GM23338 (cell line): ENCODE measurements at regions not wholly inside any gene's neighbourhood (a gene's known extent, or its start where the extent isn't known, plus 50 kb on each side); places are given as distances from the start of the nearest gene placed in this dataset.
A peak's percentile ranks its signal among the peaks of the same experiment; 100 is the strongest.

ENCODE experiments used
- ATAC-seq: fragments of 200-7000 bp; cut with Tn5 transposase; 3 replicates; pipeline ENCODE4 v1.9.1; 2020
- DNase-seq: peaks from one replicate; pipeline ENCODE4 v3.0.0-alpha.2; 2015; ENCODE audit warnings: low spot score
- H2AFZ ChIP-seq: fragments of 200-600 bp; sonication (generic); 2 replicates; pipeline ENCODE4 v1.8.0; 2016; ENCODE audit warnings: antibody characterized with exemption, mild to moderate bottlenecking, moderate library complexity
- H3F3A ChIP-seq: fragments of 200-600 bp; sonication (generic); replicated peaks from 2 replicates; pipeline ENCODE4 v1.8.0; 2017; ENCODE audit warnings: antibody characterized with exemption, mixed run types, low read depth
- H3K27ac ChIP-seq: fragments of 200-600 bp; sonication (generic); 2 replicates; pipeline ENCODE4 v1.6.1; 2016; ENCODE audit warnings: low read depth
- H3K27me3 ChIP-seq: fragments of 200-600 bp; sonication (generic); 2 replicates; pipeline ENCODE4 v1.8.0; 2016; ENCODE audit warnings: mild to moderate bottlenecking, mixed run types, moderate library complexity; ENCODE audit not compliant: insufficient read depth
- H3K36me3 ChIP-seq: fragments of 200-600 bp; sonication (generic); 2 replicates; pipeline ENCODE4 v1.8.0; 2016; ENCODE audit warnings: mild to moderate bottlenecking; ENCODE audit not compliant: insufficient read depth
- H3K4me1 ChIP-seq: fragments of 200-600 bp; sonication (generic); 2 replicates; pipeline ENCODE4 v1.8.0; 2016; ENCODE audit warnings: mild to moderate bottlenecking, moderate library complexity; ENCODE audit not compliant: insufficient read depth
- H3K4me2 ChIP-seq: fragments of 200-600 bp; sonication (generic); 2 replicates; pipeline ENCODE4 v1.7.1; 2017; ENCODE audit warnings: mixed run types
- H3K4me3 ChIP-seq: fragments of 200-600 bp; sonication (generic); 2 replicates; pipeline ENCODE4 v1.6.1; 2016; ENCODE audit warnings: mixed run types
- H3K79me2 ChIP-seq: fragments of 200-600 bp; sonication (generic); replicated peaks from 2 replicates; pipeline ENCODE4 v1.8.0; 2017; ENCODE audit warnings: mild to moderate bottlenecking; ENCODE audit not compliant: insufficient read depth
- H3K9me2 ChIP-seq: fragments of 200-600 bp; sonication (generic); 2 replicates; pipeline ENCODE4 v1.8.0; 2017; ENCODE audit not compliant: insufficient read depth
- H4K20me1 ChIP-seq: fragments of 200-600 bp; sonication (generic); replicated peaks from 2 replicates; pipeline ENCODE4 v1.8.0; 2017; ENCODE audit warnings: mild to moderate bottlenecking; ENCODE audit not compliant: insufficient read depth
- H3K27ac Mint-ChIP-seq: 2 replicates; pipeline ENCODE4 v1.8.0; 2020; ENCODE audit warnings: inconsistent platforms, mild to moderate bottlenecking, moderate library complexity, mixed read lengths
- H3K27me3 Mint-ChIP-seq: 3 replicates; pipeline ENCODE4 v1.8.0; 2022; ENCODE audit warnings: low read depth, mild to moderate bottlenecking, moderate library complexity, mixed read lengths, inconsistent platforms; ENCODE audit not compliant: insufficient read depth, poor library complexity
- H3K36me3 Mint-ChIP-seq: 3 replicates; pipeline ENCODE4 v1.8.0; 2021; ENCODE audit warnings: low read depth, mild to moderate bottlenecking, inconsistent platforms, moderate library complexity, mixed read lengths
- H3K4me1 Mint-ChIP-seq: 3 replicates; pipeline ENCODE4 v1.8.0; 2020; ENCODE audit warnings: mild to moderate bottlenecking, inconsistent platforms, mixed read lengths
- H3K4me3 Mint-ChIP-seq: 3 replicates; pipeline ENCODE4 v1.8.0; 2021; ENCODE audit warnings: moderate library complexity, mild to moderate bottlenecking, inconsistent platforms, mixed read lengths
- H3K9me3 Mint-ChIP-seq: 3 replicates; pipeline ENCODE4 v1.8.0; 2020; ENCODE audit warnings: moderate library complexity, mild to moderate bottlenecking, inconsistent platforms, mixed read lengths
- CREB1 ChIP-seq: fragments of 250-450 bp; sonication (Bioruptor Pico); IDR thresholded peaks from 2 replicates; pipeline ENCODE4 v1.5.0; 2020; ENCODE audit warnings: low read depth, mild to moderate bottlenecking, moderate library complexity
- NANOG ChIP-seq: IDR thresholded peaks from 2 replicates; pipeline ENCODE4 v1.6.1; 2016; ENCODE audit warnings: antibody characterized with exemption, borderline replicate concordance
- ZNF331 ChIP-seq: fragments of 250-450 bp; sonication (Bioruptor Pico); IDR thresholded peaks from 2 replicates; pipeline ENCODE4 v1.5.0; 2020; ENCODE audit warnings: low read depth, mild to moderate bottlenecking, moderate library complexity
- TF ChIP-seq, protein P1 (sequence below): fragments of 250-450 bp; sonication (Bioruptor Pico); IDR thresholded peaks from 2 replicates; pipeline ENCODE4 v1.5.0; 2020; ENCODE audit warnings: mild to moderate bottlenecking, moderate library complexity
- TF ChIP-seq, protein P2 (sequence below), 2 experiments: fragments of 200-600 bp in 1 of 2; sonication (generic) in 1 of 2; conservative IDR thresholded peaks; 2 replicates each; pipeline versions ENCODE4 v1.5.1 to v1.6.1; 2016 to 2017; ENCODE audit warnings: antibody characterized with exemption in 2 of 2, low read depth in 2 of 2, mild to moderate bottlenecking in 2 of 2, moderate library complexity in 1 of 2

DNA sequence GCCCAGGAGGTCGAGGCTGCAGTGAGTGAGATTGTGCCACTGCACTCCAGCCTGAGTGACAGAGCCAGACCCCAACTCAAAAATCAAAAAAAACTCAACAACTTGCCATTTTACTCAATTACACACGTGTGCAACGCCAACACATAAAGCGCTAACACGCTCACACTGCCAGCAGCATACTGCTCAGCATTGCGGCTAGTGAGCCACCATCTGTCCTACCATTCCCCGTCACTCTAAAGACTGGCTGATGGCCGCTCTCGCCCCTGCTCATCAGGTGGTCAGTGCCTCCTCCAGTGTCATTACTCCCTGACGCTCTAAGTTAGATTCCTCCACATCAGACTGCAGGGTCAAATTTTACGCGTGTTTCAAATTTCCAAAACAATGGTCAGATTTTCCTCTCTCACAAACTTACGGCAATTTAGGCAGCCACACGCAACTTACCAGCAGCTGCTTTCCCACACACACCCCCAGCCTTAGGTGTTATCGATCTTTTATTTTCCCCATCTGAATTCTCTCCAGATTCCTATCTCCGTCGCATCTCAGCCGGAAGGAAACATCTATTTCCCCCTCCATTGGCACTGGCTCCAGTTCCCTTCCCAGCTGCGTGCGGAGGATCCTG lies 240.8 kb downstream of the C16orf95 start (continued):
- TF ChIP-seq, protein P1, sequence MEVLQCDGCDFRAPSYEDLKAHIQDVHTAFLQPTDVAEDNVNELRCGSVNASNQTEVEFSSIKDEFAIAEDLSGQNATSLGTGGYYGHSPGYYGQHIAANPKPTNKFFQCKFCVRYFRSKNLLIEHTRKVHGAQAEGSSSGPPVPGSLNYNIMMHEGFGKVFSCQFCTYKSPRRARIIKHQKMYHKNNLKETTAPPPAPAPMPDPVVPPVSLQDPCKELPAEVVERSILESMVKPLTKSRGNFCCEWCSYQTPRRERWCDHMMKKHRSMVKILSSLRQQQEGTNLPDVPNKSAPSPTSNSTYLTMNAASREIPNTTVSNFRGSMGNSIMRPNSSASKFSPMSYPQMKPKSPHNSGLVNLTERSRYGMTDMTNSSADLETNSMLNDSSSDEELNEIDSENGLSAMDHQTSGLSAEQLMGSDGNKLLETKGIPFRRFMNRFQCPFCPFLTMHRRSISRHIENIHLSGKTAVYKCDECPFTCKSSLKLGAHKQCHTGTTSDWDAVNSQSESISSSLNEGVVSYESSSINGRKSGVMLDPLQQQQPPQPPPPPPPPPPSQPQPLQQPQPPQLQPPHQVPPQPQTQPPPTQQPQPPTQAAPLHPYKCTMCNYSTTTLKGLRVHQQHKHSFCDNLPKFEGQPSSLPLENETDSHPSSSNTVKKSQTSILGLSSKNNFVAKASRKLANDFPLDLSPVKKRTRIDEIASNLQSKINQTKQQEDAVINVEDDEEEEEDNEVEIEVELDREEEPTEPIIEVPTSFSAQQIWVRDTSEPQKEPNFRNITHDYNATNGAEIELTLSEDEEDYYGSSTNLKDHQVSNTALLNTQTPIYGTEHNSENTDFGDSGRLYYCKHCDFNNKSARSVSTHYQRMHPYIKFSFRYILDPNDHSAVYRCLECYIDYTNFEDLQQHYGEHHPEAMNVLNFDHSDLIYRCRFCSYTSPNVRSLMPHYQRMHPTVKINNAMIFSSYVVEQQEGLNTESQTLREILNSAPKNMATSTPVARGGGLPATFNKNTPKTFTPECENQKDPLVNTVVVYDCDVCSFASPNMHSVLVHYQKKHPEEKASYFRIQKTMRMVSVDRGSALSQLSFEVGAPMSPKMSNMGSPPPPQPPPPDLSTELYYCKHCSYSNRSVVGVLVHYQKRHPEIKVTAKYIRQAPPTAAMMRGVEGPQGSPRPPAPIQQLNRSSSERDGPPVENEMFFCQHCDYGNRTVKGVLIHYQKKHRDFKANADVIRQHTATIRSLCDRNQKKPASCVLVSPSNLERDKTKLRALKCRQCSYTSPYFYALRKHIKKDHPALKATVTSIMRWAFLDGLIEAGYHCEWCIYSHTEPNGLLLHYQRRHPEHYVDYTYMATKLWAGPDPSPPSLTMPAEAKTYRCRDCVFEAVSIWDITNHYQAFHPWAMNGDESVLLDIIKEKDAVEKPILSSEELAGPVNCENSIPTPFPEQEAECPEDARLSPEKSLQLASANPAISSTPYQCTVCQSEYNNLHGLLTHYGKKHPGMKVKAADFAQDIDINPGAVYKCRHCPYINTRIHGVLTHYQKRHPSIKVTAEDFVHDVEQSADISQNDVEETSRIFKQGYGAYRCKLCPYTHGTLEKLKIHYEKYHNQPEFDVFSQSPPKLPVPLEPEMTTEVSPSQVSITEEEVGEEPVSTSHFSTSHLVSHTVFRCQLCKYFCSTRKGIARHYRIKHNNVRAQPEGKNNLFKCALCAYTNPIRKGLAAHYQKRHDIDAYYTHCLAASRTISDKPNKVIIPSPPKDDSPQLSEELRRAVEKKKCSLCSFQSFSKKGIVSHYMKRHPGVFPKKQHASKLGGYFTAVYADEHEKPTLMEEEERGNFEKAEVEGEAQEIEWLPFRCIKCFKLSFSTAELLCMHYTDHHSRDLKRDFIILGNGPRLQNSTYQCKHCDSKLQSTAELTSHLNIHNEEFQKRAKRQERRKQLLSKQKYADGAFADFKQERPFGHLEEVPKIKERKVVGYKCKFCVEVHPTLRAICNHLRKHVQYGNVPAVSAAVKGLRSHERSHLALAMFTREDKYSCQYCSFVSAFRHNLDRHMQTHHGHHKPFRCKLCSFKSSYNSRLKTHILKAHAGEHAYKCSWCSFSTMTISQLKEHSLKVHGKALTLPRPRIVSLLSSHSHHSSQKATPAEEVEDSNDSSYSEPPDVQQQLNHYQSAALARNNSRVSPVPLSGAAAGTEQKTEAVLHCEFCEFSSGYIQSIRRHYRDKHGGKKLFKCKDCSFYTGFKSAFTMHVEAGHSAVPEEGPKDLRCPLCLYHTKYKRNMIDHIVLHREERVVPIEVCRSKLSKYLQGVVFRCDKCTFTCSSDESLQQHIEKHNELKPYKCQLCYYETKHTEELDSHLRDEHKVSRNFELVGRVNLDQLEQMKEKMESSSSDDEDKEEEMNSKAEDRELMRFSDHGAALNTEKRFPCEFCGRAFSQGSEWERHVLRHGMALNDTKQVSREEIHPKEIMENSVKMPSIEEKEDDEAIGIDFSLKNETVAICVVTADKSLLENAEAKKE (CRISPR knock-in tag) = no peak
- no peak for TF ChIP-seq ZNF331
- TF ChIP-seq NANOG = no peak

DNA sequence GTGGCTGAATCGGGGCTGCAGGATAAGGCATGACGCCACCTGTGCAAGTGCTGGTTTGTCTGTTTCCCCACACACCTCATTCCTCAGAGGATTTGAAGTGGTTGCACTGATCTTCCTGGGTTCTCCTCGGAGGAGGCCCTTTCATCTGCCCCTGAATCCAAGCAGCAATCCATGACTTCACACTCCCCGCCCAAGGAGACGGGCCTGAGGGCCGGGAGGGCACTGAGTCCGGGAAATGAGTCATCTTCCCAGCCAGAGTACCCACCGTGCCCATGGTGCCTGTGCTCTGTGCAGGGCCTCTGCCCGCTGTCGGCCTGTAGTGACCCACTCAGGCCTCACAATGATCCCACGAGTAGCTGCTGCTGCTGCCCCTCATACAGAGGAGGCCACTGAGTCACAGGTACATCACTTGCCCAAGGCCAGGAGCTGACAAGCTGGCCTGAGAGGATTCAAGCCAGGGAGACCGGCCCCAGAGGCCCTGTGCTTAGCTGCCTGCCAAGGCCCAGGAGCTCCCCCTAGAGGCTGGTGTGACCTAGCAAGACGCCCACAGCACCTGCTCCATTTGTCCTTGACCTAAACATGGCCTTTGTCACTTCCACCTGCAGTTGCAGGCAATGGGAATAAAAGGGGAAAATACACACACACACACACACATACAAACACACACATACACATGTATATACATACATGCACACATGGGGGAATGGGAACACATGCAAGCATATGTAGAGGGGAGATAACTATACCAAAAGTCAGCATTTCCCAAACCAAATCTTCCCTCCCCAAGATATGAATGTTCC lies 240.0 kb downstream of the C16orf95 start:
- no peaks in the 10 kb centered on the region for H3K79me2 ChIP-seq
- 0 out of 2 replicates have a peak, but pooled peaks cover 4% of the 10 kb centered on the region for H3K36me3 ChIP-seq
- no peak for TF ChIP-seq NANOG
- TF ChIP-seq CREB1 (CRISPR knock-in tag) = no peak
- TF ChIP-seq, protein P2, sequence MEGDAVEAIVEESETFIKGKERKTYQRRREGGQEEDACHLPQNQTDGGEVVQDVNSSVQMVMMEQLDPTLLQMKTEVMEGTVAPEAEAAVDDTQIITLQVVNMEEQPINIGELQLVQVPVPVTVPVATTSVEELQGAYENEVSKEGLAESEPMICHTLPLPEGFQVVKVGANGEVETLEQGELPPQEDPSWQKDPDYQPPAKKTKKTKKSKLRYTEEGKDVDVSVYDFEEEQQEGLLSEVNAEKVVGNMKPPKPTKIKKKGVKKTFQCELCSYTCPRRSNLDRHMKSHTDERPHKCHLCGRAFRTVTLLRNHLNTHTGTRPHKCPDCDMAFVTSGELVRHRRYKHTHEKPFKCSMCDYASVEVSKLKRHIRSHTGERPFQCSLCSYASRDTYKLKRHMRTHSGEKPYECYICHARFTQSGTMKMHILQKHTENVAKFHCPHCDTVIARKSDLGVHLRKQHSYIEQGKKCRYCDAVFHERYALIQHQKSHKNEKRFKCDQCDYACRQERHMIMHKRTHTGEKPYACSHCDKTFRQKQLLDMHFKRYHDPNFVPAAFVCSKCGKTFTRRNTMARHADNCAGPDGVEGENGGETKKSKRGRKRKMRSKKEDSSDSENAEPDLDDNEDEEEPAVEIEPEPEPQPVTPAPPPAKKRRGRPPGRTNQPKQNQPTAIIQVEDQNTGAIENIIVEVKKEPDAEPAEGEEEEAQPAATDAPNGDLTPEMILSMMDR (conservative IDR thresholded peaks at IDR 0.05; ENCODE audit: low read depth in 2 of 2) = peak; percentile 77 to 91
- H3K27ac ChIP-seq = no peak overlapping the region
- no peaks in the 10 kb centered on the region for H3K27me3 ChIP-seq
- Mint-ChIP-seq H3K9me3 (peaks cover 29% of the 10 kb centered on the region), H3K36me3 (peaks cover 3% of the 10 kb centered on the region; the same call in 2 of the 3 replicates), H3K27ac (no peak overlapping the region), H3K27me3 (no peaks in the 10 kb centered on the region), H3K4me3 (no peak overlapping the region), H3K4me1 (no peaks in the 10 kb centered on the region)
- H3K4me1 ChIP-seq = no peaks in the 10 kb centered on the region
- H3K4me2 ChIP-seq = no peak overlapping the region
- H2AFZ ChIP-seq = no peak overlapping the region
- ATAC-seq (peak; percentile 100), DNase-seq (peak; percentile 90)
- no peaks in the 10 kb centered on the region for H3F3A ChIP-seq
- H3K4me3 ChIP-seq = no peak overlapping the region
- no peaks in the 10 kb centered on the region for H3K9me2 ChIP-seq
- no peaks in the 10 kb centered on the region for H4K20me1 ChIP-seq
